CD4-positive, alpha-beta memory T cell (primary cell): ENCODE measurements at regions not wholly inside any gene's neighbourhood (a gene's known extent, or its start where the extent isn't known, plus 50 kb on each side); places are given as distances from the start of the nearest gene placed in this dataset.
"Not testable (repeated sequence)": the region's sequence is repeated elsewhere in the genome, so short reads cannot be mapped to it uniquely, and the experiment has no call there.

ENCODE experiments used
- CTCF ChIA-PET: fragments of 350-600 bp; sonication (Branson Sonifier 250); formaldehyde crosslinking; loops from one replicate; lab custom pipeline; 2021; ENCODE audit warnings: inconsistent platforms; ENCODE audit not compliant: partially characterized antibody; lab: Charles Lee
- POLR2A ChIA-PET: fragments of 350-600 bp; sonication (Branson Sonifier 250); formaldehyde crosslinking; loops from one replicate; lab custom pipeline; 2021; ENCODE audit not compliant: partially characterized antibody; lab: Charles Lee
- DNase-seq, 5 donors: peaks; one replicate each; pipeline versions ENCODE4 v3.0.0 to v3.0.0-alpha.2; 2020 to 2022; ENCODE audit warnings: mixed read lengths in 1 of 5
- H3K27ac ChIP-seq: one replicate; pipeline ENCODE4 v1.7.0; 2013; ENCODE audit warnings: low read depth, low read length
- H3K27me3 ChIP-seq: 2 replicates; pipeline ENCODE4 v1.7.0; 2013; ENCODE audit warnings: mild to moderate bottlenecking, low read length, moderate library complexity; ENCODE audit not compliant: insufficient read depth
- H3K36me3 ChIP-seq: 2 replicates; pipeline ENCODE4 v1.7.0; 2013; ENCODE audit warnings: mild to moderate bottlenecking, low read length, moderate library complexity; ENCODE audit not compliant: insufficient read depth
- H3K4me1 ChIP-seq: 2 replicates; pipeline ENCODE4 v1.7.0; 2013; ENCODE audit warnings: mild to moderate bottlenecking, low read length, moderate library complexity; ENCODE audit not compliant: insufficient read depth
- H3K4me3 ChIP-seq, 2 donors: one replicate each; pipeline ENCODE4 v1.7.0; 2013; ENCODE audit warnings: low read length in 2 of 2, mild to moderate bottlenecking in 1 of 2
- H3K9me3 ChIP-seq, 2 donors: one replicate each; pipeline ENCODE4 v1.7.0; 2013; ENCODE audit warnings: low read length in 2 of 2, control low read depth in 1 of 2; ENCODE audit not compliant: control insufficient read depth in 1 of 2
- H3K27ac Mint-ChIP-seq, 7 donors: one replicate each; pipeline ENCODE4 v1.8.0; 2020 to 2021; ENCODE audit warnings: mixed read lengths in 7 of 7, mild to moderate bottlenecking in 6 of 7, inconsistent platforms in 3 of 7, moderate library complexity in 3 of 7
- H3K27me3 Mint-ChIP-seq, 2 donors: one replicate each; pipeline ENCODE4 v1.8.0; 2020 to 2021; ENCODE audit warnings: mixed read lengths in 2 of 2
- H3K36me3 Mint-ChIP-seq, 2 donors: one replicate each; pipeline ENCODE4 v1.8.0; 2020 to 2021; ENCODE audit warnings: mixed read lengths in 2 of 2, inconsistent platforms in 1 of 2, mild to moderate bottlenecking in 1 of 2
- H3K4me1 Mint-ChIP-seq, 4 donors: one replicate each; pipeline ENCODE4 v1.8.0; 2020 to 2021; ENCODE audit warnings: mixed read lengths in 4 of 4, mild to moderate bottlenecking in 1 of 4
- H3K4me3 Mint-ChIP-seq, 8 donors: one replicate each; pipeline ENCODE4 v1.8.0; 2020 to 2021; ENCODE audit warnings: mixed read lengths in 8 of 8, mild to moderate bottlenecking in 7 of 8, moderate library complexity in 6 of 8, inconsistent platforms in 3 of 8
- H3K9me3 Mint-ChIP-seq, 8 donors: one replicate each; pipeline ENCODE4 v1.8.0; 2020 to 2021; ENCODE audit warnings: mixed read lengths in 8 of 8, mild to moderate bottlenecking in 5 of 8, inconsistent platforms in 3 of 8, moderate library complexity in 1 of 8
- intact Hi-C: fragments of 100-400 bp; cut with micrococcal nuclease; formaldehyde crosslinking; loops from one replicate; pipeline ENCODE4 v1.15.1; 2023

- H3K4me3 ChIP-seq = no peak overlapping the region
- Mint-ChIP-seq H3K27me3 (no peaks in the 10 kb centered on the region), H3K27ac (no peak overlapping the region), H3K4me1 (no peaks in the 10 kb centered on the region), H3K36me3 (no peaks in the 10 kb centered on the region), H3K4me3 (no peak overlapping the region), H3K9me3 (peaks cover 0 to 8% (median 3%) of the 10 kb centered on the region in 8 donors)
- no peaks in the 10 kb centered on the region for H3K4me1 ChIP-seq
- intact Hi-C loops = no loop called here
- no peak for DNase-seq
- H3K36me3 ChIP-seq = no peaks in the 10 kb centered on the region
- no peak overlapping the region for H3K27ac ChIP-seq
- H3K9me3 ChIP-seq = no peaks in the 10 kb centered on the region
- CTCF ChIA-PET = no interaction called here
- no peaks in the 10 kb centered on the region for H3K27me3 ChIP-seq
- POLR2A ChIA-PET = no interaction called here
These were observed 217.2 kb upstream of the PCDH18 start for GRCh38 chr4:137749466-137749865.

DNA sequence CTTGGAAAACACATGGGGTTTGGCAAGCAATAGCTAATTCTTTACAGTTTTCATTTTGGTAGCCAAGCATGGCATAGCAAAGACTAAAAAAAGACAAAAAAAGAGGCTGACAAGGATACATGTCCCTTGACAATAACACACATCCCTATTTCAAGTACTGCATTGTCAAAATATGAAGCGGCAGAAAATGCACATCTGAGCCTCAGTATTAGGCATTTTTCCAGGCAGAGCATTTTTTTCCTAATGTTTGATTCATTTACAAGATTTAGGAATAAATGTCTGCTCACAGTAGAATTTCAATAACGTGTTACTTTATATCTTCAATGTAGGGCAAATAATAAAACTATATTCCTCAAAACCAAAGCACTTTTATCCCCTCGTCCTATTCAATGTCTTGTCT is 216.3 kb upstream of the PCDH18 start:
- POLR2A ChIA-PET = no interaction called here
- Mint-ChIP-seq H3K4me1 (no peaks in the 10 kb centered on the region), H3K36me3 (no peaks in the 10 kb centered on the region), H3K27ac (no peak overlapping the region), H3K9me3 (peaks cover 0 to 8% (median 3%) of the 10 kb centered on the region in 8 donors), H3K4me3 (no peak overlapping the region), H3K27me3 (no peaks in the 10 kb centered on the region)
- intact Hi-C loops = no loop called here
- Histone ChIP-seq H3K36me3 (no peaks in the 10 kb centered on the region), H3K9me3 (no peaks in the 10 kb centered on the region), H3K27me3 (no peaks in the 10 kb centered on the region), H3K4me1 (no peaks in the 10 kb centered on the region), H3K27ac (no peak overlapping the region), H3K4me3 (no peak overlapping the region)
- CTCF ChIA-PET = no interaction called here
- DNase-seq = no peak

- Mint-ChIP-seq H3K4me3 (no peak overlapping the region), H3K27ac (no peak overlapping the region), H3K36me3 (no peaks in the 10 kb centered on the region), H3K27me3 (no peaks in the 10 kb centered on the region), H3K9me3 (peaks cover 0 to 8% (median 2%) of the 10 kb centered on the region in 8 donors), H3K4me1 (no peaks in the 10 kb centered on the region)
- Histone ChIP-seq H3K27ac (no peak overlapping the region), H3K27me3 (no peaks in the 10 kb centered on the region), H3K4me3 (no peak overlapping the region), H3K9me3 (no peaks in the 10 kb centered on the region), H3K36me3 (no peaks in the 10 kb centered on the region), H3K4me1 (no peaks in the 10 kb centered on the region)
- intact Hi-C loops = no loop called here
- CTCF ChIA-PET = no interaction called here
- POLR2A ChIA-PET = no interaction called here
- no peak for DNase-seq
These were observed 207.8 kb upstream of the PCDH18 start for GRCh38 chr4:137740141-137740540.

DNA sequence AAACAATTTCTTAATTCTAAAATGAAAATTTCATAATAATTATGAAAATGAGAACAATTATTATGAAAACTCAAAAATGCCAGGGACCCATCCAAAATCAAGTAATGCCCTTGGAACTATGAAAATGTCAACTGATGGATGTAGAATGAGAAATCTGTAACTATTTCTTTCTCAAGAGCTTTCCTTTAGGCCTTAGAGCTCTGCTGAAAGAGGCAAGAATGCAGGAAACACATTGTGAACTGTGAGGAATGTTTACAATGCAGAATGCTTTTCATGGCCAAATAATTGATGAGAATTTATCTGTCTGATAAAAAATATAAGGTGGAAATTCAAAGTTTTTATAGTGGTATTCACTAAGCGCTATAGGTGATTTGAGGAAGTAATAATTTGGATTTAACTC is 207.1 kb upstream of the PCDH18 start:
- no peaks in the 10 kb centered on the region for H3K9me3 ChIP-seq
- Mint-ChIP-seq H3K27me3 (no peaks in the 10 kb centered on the region), H3K4me1 (no peaks in the 10 kb centered on the region), H3K36me3 (no peaks in the 10 kb centered on the region), H3K9me3 (peaks cover 0 to 12% (median 4%) of the 10 kb centered on the region in 8 donors), H3K27ac (no peak overlapping the region), H3K4me3 (no peak overlapping the region)
- POLR2A ChIA-PET = no interaction called here
- no peak overlapping the region for H3K4me3 ChIP-seq
- DNase-seq = no peak
- H3K27ac ChIP-seq = no peak overlapping the region
- CTCF ChIA-PET = no interaction called here
- no peaks in the 10 kb centered on the region for H3K36me3 ChIP-seq
- H3K27me3 ChIP-seq = no peaks in the 10 kb centered on the region
- H3K4me1 ChIP-seq = no peaks in the 10 kb centered on the region
- intact Hi-C loops = loop anchor here (5.0 kb wide), 1 partner anchor 1542 kb away; no protein-coding TSS in a partner anchor

- Mint-ChIP-seq H3K9me3 (peaks cover 0 to 13% (median 4%) of the 10 kb centered on the region in 8 donors), H3K4me3 (no peak overlapping the region), H3K4me1 (no peaks in the 10 kb centered on the region), H3K27ac (no peak overlapping the region), H3K27me3 (no peaks in the 10 kb centered on the region), H3K36me3 (no peaks in the 10 kb centered on the region)
- intact Hi-C loops = loop anchor here (5.0 kb wide), 1 partner anchor 1541 kb away; no protein-coding TSS in a partner anchor
- no peaks in the 10 kb centered on the region for H3K36me3 ChIP-seq
- no peaks in the 10 kb centered on the region for H3K9me3 ChIP-seq
- CTCF ChIA-PET = no interaction called here
- H3K27me3 ChIP-seq = no peaks in the 10 kb centered on the region
- H3K4me1 ChIP-seq = no peaks in the 10 kb centered on the region
- DNase-seq = no peak
- no peak overlapping the region for H3K27ac ChIP-seq
- H3K4me3 ChIP-seq = no peak overlapping the region
- POLR2A ChIA-PET = no interaction called here
These were observed 206.2 kb upstream of the PCDH18 start for GRCh38 chr4:137738375-137738990.

DNA sequence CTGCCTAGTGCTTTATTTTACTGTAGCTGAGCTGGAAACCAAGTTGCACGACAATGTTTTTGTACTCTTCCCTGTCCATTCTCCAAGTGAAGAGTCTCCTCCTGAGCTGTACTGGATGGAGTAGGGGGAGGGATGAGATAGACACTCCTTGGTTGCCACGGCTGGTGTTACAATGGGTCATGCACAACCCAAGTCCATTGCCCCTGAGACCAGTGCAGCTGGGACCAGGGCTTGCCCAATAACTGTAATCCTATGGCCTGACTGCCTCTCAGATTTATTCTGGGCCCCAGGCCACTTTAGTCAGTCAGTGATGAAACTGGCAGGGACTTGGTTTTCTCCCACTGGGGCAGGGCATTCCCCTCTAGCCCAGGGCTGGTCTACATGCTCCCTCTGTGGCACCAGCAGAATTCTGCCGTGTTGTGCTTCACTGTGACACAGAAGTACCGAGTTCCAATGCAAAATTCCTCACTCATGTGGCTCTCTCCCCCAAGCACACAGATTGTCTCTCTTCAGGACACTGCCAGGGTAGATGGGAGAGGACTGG is 203.3 kb upstream of the PCDH18 start:
- CTCF ChIA-PET = no interaction called here
- no peak overlapping the region for H3K4me3 Mint-ChIP-seq

GRCh38 chr4:137733174-137734141 is 201.2 kb upstream of the PCDH18 start:
- CTCF ChIA-PET, H3K4me1 Mint-ChIP-seq, H3K9me3 ChIP-seq, POLR2A ChIA-PET, H3K4me1 ChIP-seq, H3K4me3 Mint-ChIP-seq, H3K27ac ChIP-seq, DNase-seq, H3K27ac Mint-ChIP-seq, H3K36me3 ChIP-seq, intact Hi-C loops, H3K27me3 Mint-ChIP-seq, H3K4me3 ChIP-seq, H3K36me3 Mint-ChIP-seq, H3K27me3 ChIP-seq: not testable (repeated sequence)
- peaks cover 3 to 20% (median 6%) of the 10 kb centered on the region in 8 donors for H3K9me3 Mint-ChIP-seq

More for the DNA sequence above, 203.3 kb upstream of the PCDH18 start:
- no peak overlapping the region for H3K27ac Mint-ChIP-seq
- Histone ChIP-seq H3K9me3 (no peaks in the 10 kb centered on the region), H3K27ac (no peak overlapping the region), H3K4me1 (no peaks in the 10 kb centered on the region), H3K27me3 (no peaks in the 10 kb centered on the region), H3K36me3 (no peaks in the 10 kb centered on the region), H3K4me3 (no peak overlapping the region)
- POLR2A ChIA-PET = no interaction called here
- intact Hi-C loops = loop anchor here (5.0 kb wide), 1 partner anchor 1538 kb away; no protein-coding TSS in a partner anchor
- no peaks in the 10 kb centered on the region for H3K4me1 Mint-ChIP-seq
- H3K27me3 Mint-ChIP-seq = no peaks in the 10 kb centered on the region
- H3K36me3 Mint-ChIP-seq = no peaks in the 10 kb centered on the region
- H3K9me3 Mint-ChIP-seq = peaks cover 2 to 15% (median 6%) of the 10 kb centered on the region in 8 donors
- DNase-seq = no peak
